GM23338 (cell line): ENCODE measurements at regions not wholly inside any gene's neighbourhood (a gene's known extent, or its start where the extent isn't known, plus 50 kb on each side); places are given as distances from the start of the nearest gene placed in this dataset.

ENCODE experiments used
- ATAC-seq: fragments of 200-7000 bp; cut with Tn5 transposase; 3 replicates; pipeline ENCODE4 v1.9.1; 2020
- DNase-seq: peaks from one replicate; pipeline ENCODE4 v3.0.0-alpha.2; 2015; ENCODE audit warnings: low spot score
- H2AFZ ChIP-seq: fragments of 200-600 bp; sonication (generic); 2 replicates; pipeline ENCODE4 v1.8.0; 2016; ENCODE audit warnings: antibody characterized with exemption, mild to moderate bottlenecking, moderate library complexity
- H3F3A ChIP-seq: fragments of 200-600 bp; sonication (generic); replicated peaks from 2 replicates; pipeline ENCODE4 v1.8.0; 2017; ENCODE audit warnings: antibody characterized with exemption, mixed run types, low read depth
- H3K27ac ChIP-seq: fragments of 200-600 bp; sonication (generic); 2 replicates; pipeline ENCODE4 v1.6.1; 2016; ENCODE audit warnings: low read depth
- H3K27me3 ChIP-seq: fragments of 200-600 bp; sonication (generic); 2 replicates; pipeline ENCODE4 v1.8.0; 2016; ENCODE audit warnings: mild to moderate bottlenecking, mixed run types, moderate library complexity; ENCODE audit not compliant: insufficient read depth
- H3K36me3 ChIP-seq: fragments of 200-600 bp; sonication (generic); 2 replicates; pipeline ENCODE4 v1.8.0; 2016; ENCODE audit warnings: mild to moderate bottlenecking; ENCODE audit not compliant: insufficient read depth
- H3K4me1 ChIP-seq: fragments of 200-600 bp; sonication (generic); 2 replicates; pipeline ENCODE4 v1.8.0; 2016; ENCODE audit warnings: mild to moderate bottlenecking, moderate library complexity; ENCODE audit not compliant: insufficient read depth
- H3K4me2 ChIP-seq: fragments of 200-600 bp; sonication (generic); 2 replicates; pipeline ENCODE4 v1.7.1; 2017; ENCODE audit warnings: mixed run types
- H3K4me3 ChIP-seq: fragments of 200-600 bp; sonication (generic); 2 replicates; pipeline ENCODE4 v1.6.1; 2016; ENCODE audit warnings: mixed run types
- H3K79me2 ChIP-seq: fragments of 200-600 bp; sonication (generic); replicated peaks from 2 replicates; pipeline ENCODE4 v1.8.0; 2017; ENCODE audit warnings: mild to moderate bottlenecking; ENCODE audit not compliant: insufficient read depth
- H3K9me2 ChIP-seq: fragments of 200-600 bp; sonication (generic); 2 replicates; pipeline ENCODE4 v1.8.0; 2017; ENCODE audit not compliant: insufficient read depth
- H4K20me1 ChIP-seq: fragments of 200-600 bp; sonication (generic); replicated peaks from 2 replicates; pipeline ENCODE4 v1.8.0; 2017; ENCODE audit warnings: mild to moderate bottlenecking; ENCODE audit not compliant: insufficient read depth
- H3K27ac Mint-ChIP-seq: 2 replicates; pipeline ENCODE4 v1.8.0; 2020; ENCODE audit warnings: inconsistent platforms, mild to moderate bottlenecking, moderate library complexity, mixed read lengths
- H3K27me3 Mint-ChIP-seq: 3 replicates; pipeline ENCODE4 v1.8.0; 2022; ENCODE audit warnings: low read depth, mild to moderate bottlenecking, moderate library complexity, mixed read lengths, inconsistent platforms; ENCODE audit not compliant: insufficient read depth, poor library complexity
- H3K36me3 Mint-ChIP-seq: 3 replicates; pipeline ENCODE4 v1.8.0; 2021; ENCODE audit warnings: low read depth, mild to moderate bottlenecking, inconsistent platforms, moderate library complexity, mixed read lengths
- H3K4me1 Mint-ChIP-seq: 3 replicates; pipeline ENCODE4 v1.8.0; 2020; ENCODE audit warnings: mild to moderate bottlenecking, inconsistent platforms, mixed read lengths
- H3K4me3 Mint-ChIP-seq: 3 replicates; pipeline ENCODE4 v1.8.0; 2021; ENCODE audit warnings: moderate library complexity, mild to moderate bottlenecking, inconsistent platforms, mixed read lengths
- H3K9me3 Mint-ChIP-seq: 3 replicates; pipeline ENCODE4 v1.8.0; 2020; ENCODE audit warnings: moderate library complexity, mild to moderate bottlenecking, inconsistent platforms, mixed read lengths
- CREB1 ChIP-seq: fragments of 250-450 bp; sonication (Bioruptor Pico); IDR thresholded peaks from 2 replicates; pipeline ENCODE4 v1.5.0; 2020; ENCODE audit warnings: low read depth, mild to moderate bottlenecking, moderate library complexity
- CTCF ChIP-seq, 2 experiments: fragments of 200-600 bp in 1 of 2; sonication (generic) in 1 of 2; conservative IDR thresholded peaks; 2 replicates each; pipeline versions ENCODE4 v1.5.1 to v1.6.1; 2016 to 2017; ENCODE audit warnings: antibody characterized with exemption in 2 of 2, low read depth in 2 of 2, mild to moderate bottlenecking in 2 of 2, moderate library complexity in 1 of 2
- ETS1 ChIP-seq: IDR thresholded peaks from 2 replicates; pipeline ENCODE4 v1.6.1; 2016; ENCODE audit warnings: antibody characterized with exemption
- EZH2 ChIP-seq: fragments of 200-600 bp; sonication (generic); IDR thresholded peaks from one replicate; pipeline ENCODE4 v1.8.0; 2017; ENCODE audit warnings: antibody characterized with exemption, mild to moderate bottlenecking, low read depth; ENCODE audit not compliant: unreplicated experiment
- JUNB ChIP-seq: IDR thresholded peaks from one replicate; pipeline ENCODE4 v1.6.1; 2016; ENCODE audit warnings: antibody characterized with exemption; ENCODE audit not compliant: unreplicated experiment
- NANOG ChIP-seq: IDR thresholded peaks from 2 replicates; pipeline ENCODE4 v1.6.1; 2016; ENCODE audit warnings: antibody characterized with exemption, borderline replicate concordance
- POLR2AphosphoS5 ChIP-seq: IDR thresholded peaks from 2 replicates; pipeline ENCODE4 v1.6.1; 2016; ENCODE audit warnings: antibody characterized with exemption, low read depth
- ZNF114 ChIP-seq: fragments of 250-450 bp; sonication (Bioruptor Pico); IDR thresholded peaks from 2 replicates; pipeline ENCODE4 v1.5.0; 2020; ENCODE audit warnings: mild to moderate bottlenecking, moderate library complexity
- ZNF331 ChIP-seq: fragments of 250-450 bp; sonication (Bioruptor Pico); IDR thresholded peaks from 2 replicates; pipeline ENCODE4 v1.5.0; 2020; ENCODE audit warnings: low read depth, mild to moderate bottlenecking, moderate library complexity
- TF ChIP-seq, protein P1 (sequence below): IDR thresholded peaks from one replicate; pipeline ENCODE4 v1.6.1; 2018; ENCODE audit warnings: antibody characterized with exemption; ENCODE audit not compliant: unreplicated experiment

DNA sequence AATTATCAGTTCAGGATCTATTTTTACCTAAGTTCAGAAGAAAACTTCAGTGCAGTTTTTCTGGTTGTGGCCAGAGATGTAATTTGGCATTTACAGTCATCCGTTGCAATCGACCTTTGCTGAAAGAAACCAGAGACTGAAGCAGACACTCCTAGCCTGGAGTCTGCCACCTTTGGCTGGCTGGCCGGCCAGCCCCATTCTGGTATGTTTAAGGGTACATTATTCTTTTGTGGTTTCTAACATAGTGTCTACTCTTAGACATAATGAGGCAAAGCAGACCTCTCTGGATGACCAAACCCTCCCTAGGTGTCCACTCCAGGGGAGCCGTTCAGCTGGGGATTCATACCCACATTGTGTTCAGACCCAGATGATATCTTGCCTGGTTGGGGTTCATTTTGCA lies 275.9 kb upstream of the TPM1 start (continued):
- TF ChIP-seq CTCF (conservative IDR thresholded peaks at IDR 0.05; ENCODE audit: low read depth in 2 of 2), result no peak
- no peak for TF ChIP-seq EZH2

DNA sequence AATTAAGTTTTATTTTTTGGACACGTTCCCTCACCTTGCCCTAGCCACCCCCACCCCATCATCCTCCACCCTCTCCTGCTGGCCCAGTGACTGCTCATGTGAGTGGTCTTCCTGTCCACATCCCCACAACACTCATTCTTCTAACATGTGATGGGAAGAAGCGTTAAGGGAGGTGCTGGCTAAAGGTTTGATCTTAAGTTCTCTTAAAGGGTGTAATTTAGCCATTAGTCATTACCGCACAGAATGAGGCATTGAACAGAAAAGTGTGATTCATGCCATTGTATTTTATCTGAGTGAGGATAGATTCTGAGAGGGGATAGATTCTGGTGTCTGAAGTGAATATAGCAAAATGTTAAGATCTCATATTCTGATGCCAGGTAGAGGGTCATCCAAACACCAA lies 272.9 kb upstream of the TPM1 start:
- H3K36me3 Mint-ChIP-seq, result peaks cover 4% of the 10 kb centered on the region; the same call in 1 of the 3 replicates
- no peaks in the 10 kb centered on the region for H3K9me3 Mint-ChIP-seq
- ATAC-seq, result no peak
- Histone ChIP-seq H3K4me2 (no peak overlapping the region), H3K36me3 (0 out of 2 replicates have a peak, but pooled peaks cover 4% of the 10 kb centered on the region), H3K4me1 (no peaks in the 10 kb centered on the region), H4K20me1 (no peaks in the 10 kb centered on the region), H3K9me2 (no peaks in the 10 kb centered on the region), H3K27ac (no peak overlapping the region), H3K27me3 (no peaks in the 10 kb centered on the region), H2AFZ (no peak overlapping the region), H3F3A (no peaks in the 10 kb centered on the region), H3K4me3 (no peak overlapping the region), H3K79me2 (no peaks in the 10 kb centered on the region)
- H3K4me1 Mint-ChIP-seq, result no peaks in the 10 kb centered on the region; the same call in 1 of the 3 replicates
- no peak overlapping the region for H3K27ac Mint-ChIP-seq
- no peak for DNase-seq
- H3K4me3 Mint-ChIP-seq, result no peak overlapping the region
- H3K27me3 Mint-ChIP-seq, result peaks cover 5% of the 10 kb centered on the region
- no peak for TF ChIP-seq EZH2
- TF ChIP-seq ZNF114 (CRISPR knock-in tag), result no peak
- no peak for TF ChIP-seq CTCF (conservative IDR thresholded peaks at IDR 0.05; ENCODE audit: low read depth in 2 of 2)
- no peak for TF ChIP-seq ETS1
- TF ChIP-seq, protein P1, sequence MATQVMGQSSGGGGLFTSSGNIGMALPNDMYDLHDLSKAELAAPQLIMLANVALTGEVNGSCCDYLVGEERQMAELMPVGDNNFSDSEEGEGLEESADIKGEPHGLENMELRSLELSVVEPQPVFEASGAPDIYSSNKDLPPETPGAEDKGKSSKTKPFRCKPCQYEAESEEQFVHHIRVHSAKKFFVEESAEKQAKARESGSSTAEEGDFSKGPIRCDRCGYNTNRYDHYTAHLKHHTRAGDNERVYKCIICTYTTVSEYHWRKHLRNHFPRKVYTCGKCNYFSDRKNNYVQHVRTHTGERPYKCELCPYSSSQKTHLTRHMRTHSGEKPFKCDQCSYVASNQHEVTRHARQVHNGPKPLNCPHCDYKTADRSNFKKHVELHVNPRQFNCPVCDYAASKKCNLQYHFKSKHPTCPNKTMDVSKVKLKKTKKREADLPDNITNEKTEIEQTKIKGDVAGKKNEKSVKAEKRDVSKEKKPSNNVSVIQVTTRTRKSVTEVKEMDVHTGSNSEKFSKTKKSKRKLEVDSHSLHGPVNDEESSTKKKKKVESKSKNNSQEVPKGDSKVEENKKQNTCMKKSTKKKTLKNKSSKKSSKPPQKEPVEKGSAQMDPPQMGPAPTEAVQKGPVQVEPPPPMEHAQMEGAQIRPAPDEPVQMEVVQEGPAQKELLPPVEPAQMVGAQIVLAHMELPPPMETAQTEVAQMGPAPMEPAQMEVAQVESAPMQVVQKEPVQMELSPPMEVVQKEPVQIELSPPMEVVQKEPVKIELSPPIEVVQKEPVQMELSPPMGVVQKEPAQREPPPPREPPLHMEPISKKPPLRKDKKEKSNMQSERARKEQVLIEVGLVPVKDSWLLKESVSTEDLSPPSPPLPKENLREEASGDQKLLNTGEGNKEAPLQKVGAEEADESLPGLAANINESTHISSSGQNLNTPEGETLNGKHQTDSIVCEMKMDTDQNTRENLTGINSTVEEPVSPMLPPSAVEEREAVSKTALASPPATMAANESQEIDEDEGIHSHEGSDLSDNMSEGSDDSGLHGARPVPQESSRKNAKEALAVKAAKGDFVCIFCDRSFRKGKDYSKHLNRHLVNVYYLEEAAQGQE, result no peak
- TF ChIP-seq NANOG, result no peak
- no peak for TF ChIP-seq JUNB
- TF ChIP-seq ZNF331 (CRISPR knock-in tag), result no peak
- no peak for TF ChIP-seq POLR2AphosphoS5
- TF ChIP-seq CREB1 (CRISPR knock-in tag), result no peak
